ENCODE measurements at regions not wholly inside any gene's neighbourhood (a gene's known extent, or its start where the extent isn't known, plus 50 kb on each side); places are given as distances from the start of the nearest gene placed in this dataset.
"Not testable (repeated sequence)": the region's sequence is repeated elsewhere in the genome, so short reads cannot be mapped to it uniquely, and the experiment has no call there.

GRCh38 chrX:39398215-39398962 is 597.1 kb downstream of the MID1IP1 start:
- DNase-seq (ENCODE audit: low read depth in 2 of 2) = no peak

- DNase-seq (ENCODE audit: low read depth in 2 of 2) = no peak
These were observed 597.7 kb downstream of the MID1IP1 start for GRCh38 chrX:39398963-39399261.

- DNase-seq (ENCODE audit: low read depth in 2 of 2) = no peak
These were observed 598.1 kb downstream of the MID1IP1 start for GRCh38 chrX:39399387-39399786.

DNA sequence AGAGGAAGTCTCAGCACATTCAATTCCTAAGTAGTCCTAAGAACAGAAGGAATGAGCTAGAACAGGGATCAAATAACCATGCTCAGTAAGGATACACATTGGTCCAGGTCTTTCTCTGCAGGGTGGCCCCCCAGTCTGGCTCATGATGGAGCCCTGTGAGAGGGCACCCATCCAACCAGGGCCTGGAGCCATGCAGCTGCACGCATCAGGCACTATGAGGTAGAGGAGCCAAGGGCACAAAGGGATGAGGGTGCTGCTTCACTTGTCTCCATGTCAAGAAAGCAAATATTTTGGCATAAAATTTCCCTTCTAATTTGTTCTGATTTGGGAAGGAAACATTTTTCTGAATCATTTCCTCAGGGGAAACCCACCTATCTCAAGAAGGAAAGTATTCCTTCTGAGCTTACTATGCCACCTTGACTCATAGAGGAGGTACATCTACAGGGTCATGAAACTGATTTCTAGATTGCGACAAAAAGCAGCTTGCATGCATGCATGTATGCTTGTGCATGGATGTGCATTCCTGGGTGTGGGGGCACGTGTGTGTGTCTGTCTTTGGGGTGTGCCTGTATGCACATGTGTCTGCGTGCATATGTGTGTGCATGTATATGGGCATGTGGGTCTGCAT is 600.3 kb downstream of the MID1IP1 start:
- DNase-seq (ENCODE audit: low read depth in 2 of 2) = no peak

GRCh38 chrX:39402158-39402557 is 600.9 kb downstream of the MID1IP1 start:
- DNase-seq (ENCODE audit: low read depth in 2 of 2) = no peak

GRCh38 chrX:39406799-39407198 is 605.5 kb downstream of the MID1IP1 start:
- DNase-seq (ENCODE audit: low read depth in 2 of 2) = no peak

GRCh38 chrX:39409246-39409917 is 608.1 kb downstream of the MID1IP1 start:
- DNase-seq (ENCODE audit: low read depth in 2 of 2) = no peak

- DNase-seq (ENCODE audit: low read depth in 2 of 2) = no peak
These were observed 613.1 kb downstream of the MID1IP1 start for GRCh38 chrX:39414290-39414854.

GRCh38 chrX:39416547-39417260 is 615.4 kb downstream of the MID1IP1 start:
- no peak for DNase-seq (ENCODE audit: low read depth in 2 of 2)

- no peak for DNase-seq (ENCODE audit: low read depth in 2 of 2)
These were observed 617.0 kb downstream of the MID1IP1 start for GRCh38 chrX:39418254-39418704.

GRCh38 chrX:39418731-39419638 is 617.7 kb downstream of the MID1IP1 start:
- no peak for DNase-seq (ENCODE audit: low read depth in 2 of 2)

DNA sequence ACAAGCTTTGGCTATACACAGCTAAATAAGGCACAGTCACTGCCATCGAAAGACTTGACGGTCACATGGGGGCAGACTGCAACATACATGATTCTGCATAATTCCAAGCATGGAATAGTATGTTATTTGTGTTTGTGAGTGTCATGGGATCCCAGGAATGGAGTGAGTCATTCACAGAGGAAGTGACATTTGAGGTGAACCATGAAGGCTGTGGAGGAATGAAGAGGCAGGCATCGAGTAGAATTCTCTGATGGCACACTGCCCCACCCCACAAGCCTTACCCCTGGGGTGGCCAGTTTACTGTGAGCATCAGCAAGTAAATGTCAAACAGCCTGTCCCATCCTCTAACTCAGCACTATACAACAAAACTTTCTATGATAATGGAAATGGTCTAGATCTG is 619.7 kb downstream of the MID1IP1 start:
- DNase-seq (ENCODE audit: low read depth in 2 of 2) = no peak

DNA sequence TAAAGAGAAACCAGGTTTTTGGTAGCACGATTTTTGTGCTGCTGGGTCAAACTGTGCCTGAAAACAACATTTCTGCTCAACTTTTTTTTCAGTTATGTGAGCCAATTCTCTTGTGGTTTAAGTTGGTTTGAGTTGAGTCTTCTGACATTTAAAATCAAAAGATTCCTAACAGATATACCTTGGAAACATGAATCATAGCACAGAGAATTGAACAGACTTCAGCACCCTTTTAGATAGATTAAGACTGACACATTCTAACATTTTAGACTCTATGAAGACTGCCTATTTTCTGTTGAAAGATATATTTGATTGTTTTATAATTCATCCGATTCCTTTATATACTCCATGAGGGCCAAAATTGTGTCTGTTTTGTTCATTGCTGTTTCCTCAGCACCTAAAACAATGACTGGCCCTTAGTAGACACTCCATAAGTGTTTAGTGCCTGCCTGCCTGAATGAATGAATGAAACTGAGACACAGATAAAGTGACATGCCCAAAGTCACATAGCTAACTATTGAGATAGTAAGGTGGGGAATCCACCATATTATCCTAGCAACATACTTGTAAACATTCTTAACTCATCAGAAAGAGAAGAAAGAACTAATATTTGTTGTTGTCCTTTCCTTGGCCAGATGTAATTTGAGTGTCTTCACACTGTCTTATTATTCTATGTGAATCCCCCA is 624.0 kb downstream of the MID1IP1 start:
- DNase-seq (ENCODE audit: low read depth in 2 of 2) = no peak

DNA sequence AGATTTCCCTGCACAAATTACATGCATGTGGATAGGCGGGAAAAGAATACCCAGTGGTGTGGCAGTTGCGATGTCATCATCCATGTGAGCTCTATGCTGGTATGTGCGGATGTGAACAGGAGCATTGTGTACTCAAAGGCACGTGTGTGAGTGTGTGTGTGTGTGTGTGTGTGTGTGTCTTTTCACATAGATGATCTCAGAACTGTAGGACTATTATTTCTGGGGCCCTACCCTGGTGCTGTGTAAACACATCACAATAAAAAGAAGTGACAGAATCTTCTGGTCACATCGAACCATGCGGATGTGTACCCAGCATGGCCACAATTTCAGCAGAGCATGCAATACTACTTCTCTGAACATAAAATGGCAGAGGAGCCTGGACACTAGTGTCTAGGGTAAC is 624.8 kb downstream of the MID1IP1 start:
- no peak for DNase-seq (ENCODE audit: low read depth in 2 of 2)

GRCh38 chrX:39427492-39427891 is 626.2 kb downstream of the MID1IP1 start:
- no peak for DNase-seq (ENCODE audit: low read depth in 2 of 2)

DNA sequence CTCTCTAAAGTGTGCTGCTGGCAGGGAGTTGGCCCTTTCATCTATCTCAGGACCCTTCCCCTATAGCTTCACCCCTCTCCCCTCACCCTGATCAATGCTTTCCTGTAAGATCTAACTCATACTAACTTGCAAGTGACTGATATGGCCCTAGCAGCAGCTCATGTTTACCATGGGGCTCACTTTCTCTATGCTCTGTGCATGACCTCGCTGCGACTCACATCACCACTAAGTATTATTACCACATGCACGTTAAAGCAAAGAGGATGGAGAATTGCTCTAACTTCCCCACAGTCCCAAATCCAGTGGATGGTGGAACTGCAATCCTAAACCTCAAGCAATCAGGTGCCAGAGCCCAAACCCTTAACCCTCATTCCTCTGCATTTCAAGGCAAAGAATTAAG is 626.6 kb downstream of the MID1IP1 start:
- DNase-seq (ENCODE audit: low read depth in 2 of 2) = peak in 1 of 2 experiments; percentile 8

DNA sequence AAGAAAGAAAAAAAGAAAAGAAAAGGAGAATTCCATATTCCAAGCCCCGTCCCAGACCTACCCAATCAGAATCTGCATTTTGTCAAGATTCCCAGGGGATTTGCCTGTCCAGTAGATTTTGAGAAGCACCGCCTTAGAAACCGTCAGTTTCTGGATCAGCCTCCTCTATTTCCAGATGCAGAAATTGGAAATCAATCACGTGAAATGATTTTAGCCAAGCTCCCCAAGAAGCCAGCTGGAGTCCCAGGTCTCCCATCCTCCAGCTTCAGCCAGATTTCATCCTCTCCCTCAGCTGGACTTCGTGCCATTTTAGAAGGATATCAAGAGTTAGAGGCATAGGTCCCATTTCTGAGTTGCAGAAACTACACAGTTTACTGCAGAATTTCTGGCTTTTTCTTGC is 629.3 kb downstream of the MID1IP1 start:
- no peak for DNase-seq (ENCODE audit: low read depth in 2 of 2)

GRCh38 chrX:39431893-39432292 is 630.6 kb downstream of the MID1IP1 start:
- no peak for DNase-seq (ENCODE audit: low read depth in 2 of 2)

GRCh38 chrX:39434671-39435070 is 633.4 kb downstream of the MID1IP1 start:
- DNase-seq (ENCODE audit: low read depth in 2 of 2) = not testable (repeated sequence)

GRCh38 chrX:39436538-39436937 is 635.3 kb downstream of the MID1IP1 start:
- not testable (repeated sequence) for DNase-seq (ENCODE audit: low read depth in 2 of 2)
